Iris pigment epithelial cell (primary cell): ENCODE measurements at regions not wholly inside any gene's neighbourhood (a gene's known extent, or its start where the extent isn't known, plus 50 kb on each side); places are given as distances from the start of the nearest gene placed in this dataset.
A peak's percentile ranks its signal among the peaks of the same experiment; 100 is the strongest.
"Not testable (repeated sequence)": the region's sequence is repeated elsewhere in the genome, so short reads cannot be mapped to it uniquely, and the experiment has no call there.

Source experiments
- DNase-seq: peaks from one replicate; pipeline ENCODE4 v3.0.0-alpha.2; 2011; ENCODE audit warnings: low read depth

DNA sequence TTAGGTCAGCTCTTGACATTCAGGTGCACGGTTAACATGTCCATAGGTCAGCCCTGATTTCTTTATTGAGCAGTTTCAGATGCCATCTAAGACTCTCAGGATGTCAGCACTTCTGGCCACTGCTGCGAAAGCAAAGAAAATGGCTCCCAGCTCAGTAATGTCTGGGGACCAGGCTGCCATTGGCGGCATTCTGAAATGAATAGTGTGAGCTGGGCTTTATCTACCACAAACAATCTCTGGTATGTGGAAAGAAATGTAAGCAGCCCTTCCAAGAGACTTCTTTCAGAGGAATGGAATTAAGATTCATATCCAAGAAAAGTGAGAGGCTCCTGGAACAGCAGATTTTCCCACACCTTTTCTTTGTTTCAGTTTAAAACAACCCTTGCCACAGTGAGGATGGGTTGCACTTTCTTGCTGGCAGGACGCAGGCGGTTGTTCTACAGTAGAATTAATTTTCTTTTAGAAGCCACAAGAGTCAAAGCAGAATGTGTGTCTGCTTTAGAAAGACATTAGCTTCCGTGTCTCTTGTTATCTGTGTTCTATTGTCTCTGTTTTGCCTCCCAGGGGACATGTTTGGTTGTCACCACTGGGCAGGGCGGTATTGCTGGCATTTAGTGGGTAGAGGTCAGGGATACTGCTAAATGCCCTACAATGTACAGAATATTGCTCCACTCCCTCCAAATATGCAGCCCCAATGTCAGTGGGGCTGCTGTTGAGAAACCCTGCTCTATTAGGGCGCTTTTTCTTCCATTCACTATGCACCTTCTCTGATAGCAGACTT, 149.9 kb upstream of the ANKH start:
- DNase-seq = peak; percentile 54

GRCh38 chr5:15020736-15021135, 149.2 kb upstream of the ANKH start:
- DNase-seq = no peak

GRCh38 chr5:15014809-15015208, 143.2 kb upstream of the ANKH start:
- peak; percentile 76 for DNase-seq

GRCh38 chr5:15013654-15014463, 142.3 kb upstream of the ANKH start:
- peak; percentile 74 for DNase-seq

GRCh38 chr5:15012061-15012460, 140.5 kb upstream of the ANKH start:
- no peak for DNase-seq

GRCh38 chr5:15010936-15011335, 139.4 kb upstream of the ANKH start:
- peak; percentile 25 for DNase-seq

DNA sequence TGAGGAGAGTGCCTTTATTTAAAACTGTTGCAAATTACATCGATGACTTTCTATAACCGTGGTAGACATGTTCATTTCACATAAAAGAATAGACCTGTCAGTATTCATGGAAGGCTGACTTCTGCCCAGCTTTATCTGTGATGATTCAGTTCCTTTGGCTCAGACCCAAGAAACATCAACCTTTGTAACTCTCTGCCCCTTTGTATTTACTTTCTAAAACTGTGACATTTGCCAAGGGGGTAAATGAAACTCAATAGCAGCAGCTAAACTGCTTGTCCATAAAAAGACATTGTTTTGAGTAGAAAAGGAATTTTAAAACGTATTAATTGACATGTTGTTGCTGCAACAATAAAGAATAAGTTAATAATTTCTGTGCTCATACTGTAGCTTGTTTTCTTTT, 137.8 kb upstream of the ANKH start:
- peak; percentile 80 for DNase-seq

DNA sequence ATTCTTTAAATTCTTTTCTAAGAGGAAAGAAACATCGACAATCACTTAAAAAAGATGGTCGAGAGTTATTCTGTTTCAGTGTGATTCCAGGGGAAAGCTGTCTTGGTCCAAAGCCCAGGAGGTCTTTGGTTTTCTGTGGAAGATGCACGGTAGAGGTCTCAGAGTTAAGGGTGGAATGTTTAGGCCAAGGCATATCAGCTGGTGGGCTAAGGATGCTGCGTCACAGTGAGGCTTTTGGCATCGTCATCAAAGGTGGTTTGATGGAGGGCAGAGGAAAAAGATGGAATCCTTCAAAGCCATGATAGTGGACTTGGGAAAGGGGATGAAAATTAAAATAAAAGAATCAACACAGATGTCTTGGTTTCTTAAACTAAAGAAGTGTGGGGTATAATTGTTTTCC, 137.3 kb upstream of the ANKH start:
- peak; percentile 20 for DNase-seq

DNA sequence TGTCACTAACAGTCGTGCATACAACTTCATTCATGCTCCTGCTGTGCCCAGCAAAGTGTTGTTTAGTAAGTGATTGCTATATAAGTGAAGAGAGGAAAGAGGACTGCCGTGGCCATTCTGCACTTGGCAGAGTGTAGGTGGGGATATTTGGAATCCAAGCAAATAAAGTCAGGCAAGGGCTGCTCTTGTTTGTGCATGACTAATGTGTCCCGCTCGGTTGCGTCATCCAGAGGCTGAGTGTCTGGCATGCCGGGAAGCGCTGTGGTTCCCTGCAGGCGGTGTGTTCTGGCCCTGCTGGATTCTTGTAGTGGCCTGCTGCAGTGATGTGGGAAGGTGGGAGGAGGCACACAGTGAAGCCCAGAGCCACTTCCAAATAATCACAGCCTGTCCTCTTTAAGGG, 136.9 kb upstream of the ANKH start:
- peak; percentile 98 for DNase-seq

GRCh38 chr5:15007646-15008045, 136.1 kb upstream of the ANKH start:
- no peak for DNase-seq

DNA sequence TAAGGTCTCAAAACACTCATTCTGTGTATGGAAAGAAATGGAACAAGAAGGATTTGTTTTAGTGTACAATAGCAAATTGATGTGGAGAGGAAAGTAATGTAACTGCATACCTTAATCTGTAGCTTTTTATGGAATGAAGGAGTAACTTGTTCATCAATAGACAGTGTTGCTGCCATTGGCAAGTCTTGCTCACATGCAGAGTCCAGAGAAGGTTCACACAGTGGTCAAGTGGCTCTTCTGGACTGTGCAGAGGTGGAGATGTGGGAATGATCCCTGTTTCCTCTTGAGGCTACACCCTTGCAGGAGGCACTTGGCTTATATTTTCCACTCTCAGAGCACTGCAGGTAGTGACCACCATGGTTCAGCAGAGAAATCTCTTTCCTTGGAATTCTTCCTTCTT, 132.9 kb upstream of the ANKH start:
- DNase-seq = no peak

- DNase-seq = peak; percentile 79
Observed at GRCh38 chr5:15003511-15003920, 131.9 kb upstream of the ANKH start.

DNA sequence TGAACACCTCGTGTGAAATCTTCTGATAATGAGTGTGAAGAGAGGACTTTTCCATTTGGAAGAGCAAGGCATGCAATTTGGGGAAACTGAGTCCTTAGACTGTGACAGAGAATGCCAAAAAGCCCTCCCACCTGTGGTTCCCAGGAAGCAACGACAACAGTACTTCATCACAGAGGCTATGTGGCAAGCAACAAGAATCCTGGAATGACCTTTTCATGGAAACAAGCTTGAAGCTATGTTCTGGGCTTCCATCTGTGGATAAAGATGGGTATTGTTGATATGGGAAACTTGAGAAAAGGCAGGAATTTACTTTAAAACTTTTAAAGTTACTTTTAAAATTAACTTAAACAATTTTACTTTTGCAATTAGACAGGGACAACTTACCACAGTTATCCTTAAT, 131.2 kb upstream of the ANKH start:
- DNase-seq = no peak

- no peak for DNase-seq
Observed at GRCh38 chr5:15002173-15002572, 130.6 kb upstream of the ANKH start.

GRCh38 chr5:15001517-15001916, 129.9 kb upstream of the ANKH start:
- DNase-seq = no peak

DNA sequence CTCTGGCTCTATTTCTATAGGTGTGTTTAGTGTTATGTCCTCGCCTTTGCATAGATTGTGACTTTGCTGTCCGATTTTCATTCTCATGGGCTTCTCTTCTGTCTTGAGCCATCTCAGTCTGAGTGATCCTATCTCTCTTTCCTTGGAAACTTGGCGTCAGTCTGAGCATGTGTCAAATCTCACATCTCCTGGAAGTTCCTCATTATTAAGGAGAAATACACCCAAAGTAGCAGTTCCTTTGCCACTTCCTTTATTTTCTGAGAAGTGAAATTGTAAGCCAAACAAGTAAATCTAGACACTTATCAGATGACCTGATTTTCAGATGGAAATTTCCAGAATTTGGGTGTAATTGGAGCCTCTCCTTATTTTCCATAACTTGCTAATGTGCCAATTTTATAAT, 126.9 kb upstream of the ANKH start:
- no peak for DNase-seq

GRCh38 chr5:14996997-14997396, 125.4 kb upstream of the ANKH start:
- DNase-seq = no peak

DNA sequence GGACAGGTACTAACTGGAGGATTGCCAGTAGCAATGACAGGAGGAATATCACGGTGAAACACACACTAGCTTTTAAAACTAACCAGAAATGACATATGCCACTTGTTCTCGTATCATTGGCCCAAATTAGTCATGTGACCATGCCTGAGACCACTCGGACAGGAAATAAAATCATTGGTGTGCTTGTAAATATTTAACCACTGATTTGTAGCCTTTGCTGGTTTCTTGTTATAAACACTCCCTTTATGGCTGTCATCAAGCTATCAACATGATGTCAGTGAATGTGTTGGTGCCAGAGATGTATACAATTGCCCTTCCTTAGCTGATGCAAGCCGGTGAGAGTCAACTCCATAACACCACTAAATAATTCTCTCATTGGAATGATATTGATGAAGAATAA, 123.7 kb upstream of the ANKH start:
- DNase-seq = no peak

- DNase-seq = not testable (repeated sequence)
Observed at GRCh38 chr5:14993459-14994133, 122.0 kb upstream of the ANKH start.

- not testable (repeated sequence) for DNase-seq
Observed at GRCh38 chr5:14992751-14993458, 121.3 kb upstream of the ANKH start.

GRCh38 chr5:14988223-14988622, 116.6 kb upstream of the ANKH start:
- no peak for DNase-seq

- no peak for DNase-seq
Observed at GRCh38 chr5:14986413-14986812, 114.8 kb upstream of the ANKH start.
